ENCODE measurements at regions not wholly inside any gene's neighbourhood (a gene's known extent, or its start where the extent isn't known, plus 50 kb on each side); places are given as distances from the start of the nearest gene placed in this dataset.

DNA sequence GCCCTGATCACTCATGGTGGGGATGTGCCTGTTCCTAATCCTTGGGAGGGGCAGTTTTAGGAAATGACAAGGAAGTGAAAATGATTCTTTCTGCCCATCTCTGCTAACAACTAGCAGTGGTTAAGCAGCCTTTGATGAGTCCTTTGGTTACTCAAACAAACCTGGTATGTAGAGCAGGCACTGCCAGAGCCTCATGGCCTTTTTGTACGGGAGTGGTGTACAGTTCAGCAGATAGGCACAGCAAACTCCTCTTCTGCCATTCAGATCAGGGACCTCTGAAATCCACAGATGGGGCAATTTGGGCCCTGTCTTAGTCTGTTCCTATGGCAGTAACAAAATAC, 66.2 kb downstream of the FZD4 start:
- Histone ChIP-seq H3K36me3 (no peaks in the 10 kb centered on the region), H3K27me3 (replicated peaks in 1 of 7) (no peaks in the 10 kb centered on the region), H3K4me3 (no peak overlapping the region), H3K4me1 (no peaks in the 10 kb centered on the region), H3K27ac (no peak overlapping the region), H3K9me3 (no peaks in the 10 kb centered on the region)
- TF ChIP-seq POLR2A (IDR thresholded peaks at IDR 0.05) (no peak), POLR2AphosphoS5 (IDR thresholded peaks at IDR 0.05) (no peak)
- WGBS, 5 donors: 60 to 100% (median 90%) methylated on average over 1 of the region's 1 CpG
- DNase-seq: no peak
- intact Hi-C loops (cut with DNase I; ENCODE audit: low total_unique reads): no loop called here

DNA sequence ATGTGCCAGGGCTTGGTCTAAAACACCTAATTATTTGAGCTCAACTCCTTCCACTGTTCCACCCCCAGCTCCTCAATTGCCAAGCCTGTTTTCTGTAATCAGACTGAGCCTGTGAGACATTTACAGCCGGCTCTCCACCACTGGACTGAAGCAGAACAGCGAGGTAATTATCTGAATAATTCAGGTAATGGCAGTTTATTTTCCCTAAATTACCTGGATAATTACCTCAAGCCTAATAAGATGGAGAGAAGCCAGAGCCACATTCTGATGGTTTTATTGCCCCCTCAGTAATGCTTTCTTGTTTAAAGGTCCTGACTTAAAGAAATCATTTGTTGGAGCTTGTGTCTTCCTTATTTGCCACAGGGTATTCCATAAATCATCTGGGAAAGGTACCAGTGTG, 64.2 kb downstream of the FZD4 start:
- intact Hi-C loops (cut with DNase I; ENCODE audit: low total_unique reads): no loop called here
- WGBS, 5 donors: 67 to 98% (median 89%) methylated on average over 2 of the region's 2 CpGs

DNA sequence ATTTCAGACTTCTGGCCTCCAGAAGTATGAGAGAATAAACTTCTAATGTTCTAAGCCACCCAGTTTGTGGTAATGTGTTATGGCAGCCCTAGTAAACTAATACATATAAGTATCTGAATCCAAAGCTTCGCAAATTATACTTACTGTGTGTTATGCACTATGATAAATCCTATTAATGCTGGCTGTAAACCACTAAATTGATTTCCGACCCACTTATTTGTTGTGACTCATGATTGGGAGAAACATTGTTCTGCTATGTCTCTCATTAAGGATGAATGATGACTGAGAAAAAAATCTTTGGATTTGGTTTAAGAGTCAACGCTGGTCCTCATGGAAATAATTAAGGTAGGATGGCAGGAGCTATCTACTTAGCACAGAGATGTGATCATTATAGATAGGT, 62.0 kb downstream of the FZD4 start:
- H3K4me1 ChIP-seq: no peaks in the 10 kb centered on the region
- 69 to 96% (median 92%) methylated on average over 3 of the region's 3 CpGs for WGBS, 5 donors
- H3K9me3 ChIP-seq: no peaks in the 10 kb centered on the region
- DNase-seq: no peak
- TF ChIP-seq, protein P1, sequence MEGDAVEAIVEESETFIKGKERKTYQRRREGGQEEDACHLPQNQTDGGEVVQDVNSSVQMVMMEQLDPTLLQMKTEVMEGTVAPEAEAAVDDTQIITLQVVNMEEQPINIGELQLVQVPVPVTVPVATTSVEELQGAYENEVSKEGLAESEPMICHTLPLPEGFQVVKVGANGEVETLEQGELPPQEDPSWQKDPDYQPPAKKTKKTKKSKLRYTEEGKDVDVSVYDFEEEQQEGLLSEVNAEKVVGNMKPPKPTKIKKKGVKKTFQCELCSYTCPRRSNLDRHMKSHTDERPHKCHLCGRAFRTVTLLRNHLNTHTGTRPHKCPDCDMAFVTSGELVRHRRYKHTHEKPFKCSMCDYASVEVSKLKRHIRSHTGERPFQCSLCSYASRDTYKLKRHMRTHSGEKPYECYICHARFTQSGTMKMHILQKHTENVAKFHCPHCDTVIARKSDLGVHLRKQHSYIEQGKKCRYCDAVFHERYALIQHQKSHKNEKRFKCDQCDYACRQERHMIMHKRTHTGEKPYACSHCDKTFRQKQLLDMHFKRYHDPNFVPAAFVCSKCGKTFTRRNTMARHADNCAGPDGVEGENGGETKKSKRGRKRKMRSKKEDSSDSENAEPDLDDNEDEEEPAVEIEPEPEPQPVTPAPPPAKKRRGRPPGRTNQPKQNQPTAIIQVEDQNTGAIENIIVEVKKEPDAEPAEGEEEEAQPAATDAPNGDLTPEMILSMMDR (IDR thresholded peaks at IDR 0.05 in 8 of 11, conservative IDR thresholded peaks at IDR 0.05 in 3 of 11): no peak
- TF ChIP-seq POLR2AphosphoS5 (IDR thresholded peaks at IDR 0.05) (no peak), POLR2A (IDR thresholded peaks at IDR 0.05) (no peak)
- intact Hi-C loops (cut with DNase I; ENCODE audit: low total_unique reads): no loop called here
- no peaks in the 10 kb centered on the region for H3K27me3 ChIP-seq (replicated peaks in 1 of 7)
- H3K36me3 ChIP-seq: no peaks in the 10 kb centered on the region
- no peak overlapping the region for H3K4me3 ChIP-seq
- no peak overlapping the region for H3K27ac ChIP-seq

More for the DNA sequence above, 64.2 kb downstream of the FZD4 start:
- no peaks in the 10 kb centered on the region for H3K9me3 ChIP-seq
- DNase-seq: no peak
- TF ChIP-seq POLR2AphosphoS5 (IDR thresholded peaks at IDR 0.05) (no peak), POLR2A (IDR thresholded peaks at IDR 0.05) (no peak)
- TF ChIP-seq, protein P1 (IDR thresholded peaks at IDR 0.05 in 8 of 11, conservative IDR thresholded peaks at IDR 0.05 in 3 of 11): no peak
- H3K27ac ChIP-seq: no peak overlapping the region
- no peak overlapping the region for H3K4me3 ChIP-seq
- H3K36me3 ChIP-seq: no peaks in the 10 kb centered on the region
- H3K27me3 ChIP-seq (replicated peaks in 1 of 7): no peaks in the 10 kb centered on the region
- H3K4me1 ChIP-seq: no peaks in the 10 kb centered on the region
